H9 (cell line): ENCODE measurements at regions not wholly inside any gene's neighbourhood (a gene's known extent, or its start where the extent isn't known, plus 50 kb on each side); places are given as distances from the start of the nearest gene placed in this dataset.
"Not testable (repeated sequence)": the region's sequence is repeated elsewhere in the genome, so short reads cannot be mapped to it uniquely, and the experiment has no call there.

Source experiments
- DNase-seq: peaks from one replicate; pipeline ENCODE4 v3.0.0-alpha.2; 2017
- H2AFZ ChIP-seq: one replicate; pipeline ENCODE4 v1.6.1; 2013; ENCODE audit warnings: mild to moderate bottlenecking, low read length, control low read depth, moderate library complexity
- H2AK5ac ChIP-seq: 2 replicates; pipeline ENCODE4 v1.6.1; 2013; ENCODE audit warnings: low read length, control low read depth, mixed read lengths; ENCODE audit not compliant: insufficient read length
- H2BK120ac ChIP-seq: one replicate; pipeline ENCODE4 v1.6.1; 2013; ENCODE audit warnings: low read depth, mild to moderate bottlenecking, low read length, control low read depth, inconsistent platforms; ENCODE audit not compliant: poor library complexity, severe bottlenecking
- H2BK12ac ChIP-seq: 2 replicates; pipeline ENCODE4 v1.6.1; 2013; ENCODE audit warnings: low read length, control low read depth, mixed read lengths, low read depth; ENCODE audit not compliant: insufficient read length
- H2BK15ac ChIP-seq: 2 replicates; pipeline ENCODE4 v1.6.1; 2013; ENCODE audit warnings: low read depth, low read length, control low read depth
- H2BK20ac ChIP-seq: one replicate; pipeline ENCODE4 v1.6.1; 2013; ENCODE audit warnings: low read depth, mild to moderate bottlenecking, low read length, control low read depth, inconsistent platforms; ENCODE audit not compliant: poor library complexity, severe bottlenecking
- H2BK5ac ChIP-seq: 2 replicates; pipeline ENCODE4 v1.6.1; 2013; ENCODE audit warnings: low read length, control low read depth, mixed read lengths; ENCODE audit not compliant: insufficient read length
- H3K14ac ChIP-seq: 2 replicates; pipeline ENCODE4 v1.6.1; 2013; ENCODE audit warnings: low read length, control low read depth; ENCODE audit not compliant: insufficient read depth
- H3K18ac ChIP-seq: 2 replicates; pipeline ENCODE4 v1.6.1; 2013; ENCODE audit warnings: low read depth, mild to moderate bottlenecking, mixed read lengths, low read length, control low read depth; ENCODE audit not compliant: insufficient read length
- H3K23ac ChIP-seq: 2 replicates; pipeline ENCODE4 v1.6.1; 2013; ENCODE audit warnings: low read length, control low read depth, mixed read lengths, low read depth; ENCODE audit not compliant: insufficient read length
- H3K23me2 ChIP-seq: 2 replicates; pipeline ENCODE4 v1.6.1; 2013; ENCODE audit warnings: low read depth, mild to moderate bottlenecking, mixed read lengths, low read length, control low read depth; ENCODE audit not compliant: insufficient read length, poor library complexity, severe bottlenecking
- H3K27ac ChIP-seq: 2 replicates; pipeline ENCODE4 v1.5.1; 2013; ENCODE audit warnings: low read length, control low read depth, mixed read lengths, low read depth; ENCODE audit not compliant: insufficient read length
- H3K27me3 ChIP-seq: 2 replicates; pipeline ENCODE4 v1.6.1; 2013; ENCODE audit warnings: low read length, control low read depth, inconsistent platforms; ENCODE audit not compliant: insufficient read depth
- H3K4ac ChIP-seq: 2 replicates; pipeline ENCODE4 v1.6.1; 2013; ENCODE audit warnings: low read depth, mild to moderate bottlenecking, control low read depth, inconsistent platforms, low read length, moderate library complexity
- H3K4me1 ChIP-seq: 2 replicates; pipeline ENCODE4 v1.6.1; 2013; ENCODE audit warnings: low read length, control low read depth, inconsistent platforms; ENCODE audit not compliant: insufficient read depth
- H3K4me2 ChIP-seq: 2 replicates; pipeline ENCODE4 v1.6.1; 2013; ENCODE audit warnings: low read length, control low read depth, mixed read lengths; ENCODE audit not compliant: insufficient read length, insufficient read depth
- H3K56ac ChIP-seq: 2 replicates; pipeline ENCODE4 v1.6.1; 2013; ENCODE audit warnings: low read depth, mild to moderate bottlenecking, mixed read lengths, low read length, control low read depth; ENCODE audit not compliant: insufficient read length
- H3K79me1 ChIP-seq: 2 replicates; pipeline ENCODE4 v1.6.1; 2013; ENCODE audit warnings: low read depth, mild to moderate bottlenecking, moderate library complexity, low read length, control low read depth, inconsistent platforms; ENCODE audit not compliant: insufficient read depth, poor library complexity, severe bottlenecking
- H3K79me2 ChIP-seq: 2 replicates; pipeline ENCODE4 v1.6.1; 2013; ENCODE audit warnings: low read length, control low read depth, inconsistent platforms; ENCODE audit not compliant: insufficient read depth
- H3K9ac ChIP-seq: 2 replicates; pipeline ENCODE4 v1.6.1; 2013; ENCODE audit warnings: low read length, control low read depth, mixed read lengths; ENCODE audit not compliant: insufficient read length; ENCODE audit errors: extremely low read depth
- H3K9me3 ChIP-seq: one replicate; pipeline ENCODE4 v1.6.1; 2013; ENCODE audit warnings: low read depth, low read length, inconsistent platforms; ENCODE audit not compliant: control insufficient read depth
- H3T11ph ChIP-seq: one replicate; pipeline ENCODE4 v1.6.1; 2013; ENCODE audit warnings: mild to moderate bottlenecking, low read length, control low read depth, inconsistent platforms
- H4K20me1 ChIP-seq: one replicate; pipeline ENCODE4 v1.6.1; 2013; ENCODE audit not compliant: control insufficient read depth, insufficient read length, insufficient read depth
- H4K5ac ChIP-seq: 2 replicates; pipeline ENCODE4 v1.6.1; 2013; ENCODE audit warnings: low read depth, mild to moderate bottlenecking, mixed read lengths, low read length, control low read depth; ENCODE audit not compliant: insufficient read length
- H4K8ac ChIP-seq: replicated peaks from 2 replicates; pipeline ENCODE4 v1.6.1; 2013; ENCODE audit warnings: low read length, control low read depth, mixed read lengths, low read depth; ENCODE audit not compliant: insufficient read length
- H4K91ac ChIP-seq: 2 replicates; pipeline ENCODE4 v1.6.1; 2013; ENCODE audit warnings: low read depth, mild to moderate bottlenecking, moderate library complexity, mixed read lengths, low read length, control low read depth; ENCODE audit not compliant: insufficient read length
- H3K27ac Mint-ChIP-seq, 3 experiments: 2 replicates in 2 of 3; 3 replicates in 1 of 3; pipeline ENCODE4 v1.8.0; 2020 to 2021; ENCODE audit warnings: mixed read lengths in 3 of 3, mild to moderate bottlenecking in 1 of 3, moderate library complexity in 1 of 3
- H3K27me3 Mint-ChIP-seq: 2 replicates; pipeline ENCODE4 v1.8.0; 2021; ENCODE audit warnings: low read depth, mild to moderate bottlenecking, moderate library complexity, mixed read lengths
- H3K36me3 Mint-ChIP-seq, 3 experiments: 2 replicates in 2 of 3; 3 replicates in 1 of 3; pipeline ENCODE4 v1.8.0; 2020 to 2021; ENCODE audit warnings: low read depth in 3 of 3, mixed read lengths in 3 of 3; ENCODE audit not compliant: insufficient read depth in 1 of 3
- H3K4me1 Mint-ChIP-seq, 2 experiments: 2 replicates each; pipeline ENCODE4 v1.8.0; 2020; ENCODE audit warnings: mixed read lengths in 2 of 2
- H3K4me3 Mint-ChIP-seq, 2 experiments: 2 replicates in 1 of 2; 3 replicates in 1 of 2; pipeline ENCODE4 v1.8.0; 2020 to 2021; ENCODE audit warnings: mild to moderate bottlenecking in 2 of 2, mixed read lengths in 2 of 2, moderate library complexity in 1 of 2
- H3K9me3 Mint-ChIP-seq, 2 experiments: 2 replicates in 1 of 2; 3 replicates in 1 of 2; pipeline ENCODE4 v1.8.0; 2020; ENCODE audit warnings: mild to moderate bottlenecking in 2 of 2, mixed read lengths in 2 of 2, moderate library complexity in 1 of 2
- CTCF ChIP-seq: fragments of 200-600 bp; sonication (generic); conservative IDR thresholded peaks from 3 replicates; pipeline ENCODE4 v1.8.0; 2021; ENCODE audit warnings: antibody characterized with exemption, mild to moderate bottlenecking
- WGBS: extraction: QIAGEN DNeasy Blood & Tissue Kit; methylation state at CpG from one replicate; pipeline ENCODE4 v1.1.7; 2013; ENCODE audit warnings: missing lambda C conversion rate, low lambda C conversion rate, mixed read lengths; ENCODE audit not compliant: insufficient read length; ENCODE audit errors: extremely low coverage; 5-methylcytosine and 5-hydroxymethylcytosine counted together

GRCh38 chr11:86167499-86168164, 76.9 kb upstream of the EED start:
- Histone ChIP-seq H3K23ac (no peak overlapping the region), H4K5ac (no peak overlapping the region), H2BK15ac (no peak overlapping the region), H4K20me1 (no peaks in the 10 kb centered on the region), H2BK12ac (no peak overlapping the region), H2AK5ac (no peak overlapping the region), H3K9me3 (no peaks in the 10 kb centered on the region), H2BK120ac (no peak overlapping the region), H3K9ac (no peak overlapping the region), H3T11ph (no peak overlapping the region), H3K23me2 (no peaks in the 10 kb centered on the region), H3K27me3 (no peaks in the 10 kb centered on the region), H2BK5ac (no peak overlapping the region), H3K27ac (no peak overlapping the region), H3K4me1 (no peaks in the 10 kb centered on the region), H3K79me2 (no peaks in the 10 kb centered on the region), H4K8ac (no peak overlapping the region), H2AFZ (no peak overlapping the region), H2BK20ac (no peak overlapping the region), H3K56ac (no peak overlapping the region), H3K4ac (no peak overlapping the region), H4K91ac (no peak overlapping the region), H3K18ac (no peak overlapping the region), H3K14ac (no peak overlapping the region), H3K79me1 (no peaks in the 10 kb centered on the region), H3K4me2 (no peak overlapping the region)
- Mint-ChIP-seq H3K9me3 (no peaks in the 10 kb centered on the region; a peak in 1 of 5 replicates), H3K4me3 (no peak overlapping the region), H3K27me3 (0 out of 2 replicates have a peak, but pooled peaks cover 1% of the 10 kb centered on the region), H3K27ac (no peak overlapping the region), H3K36me3 (no peaks in the 10 kb centered on the region), H3K4me1 (peaks cover 0 to 2% of the 10 kb centered on the region in 2 experiments; a peak in 2 of 4 replicates)
- no CpG with 5 or more reads among the region's 4 CpGs for WGBS
- TF ChIP-seq CTCF = no peak
- no peak for DNase-seq

GRCh38 chr11:86166287-86166686, 78.3 kb upstream of the EED start:
- not testable (repeated sequence) for H3K4me1 ChIP-seq, H2AK5ac ChIP-seq, H3K56ac ChIP-seq, H2BK15ac ChIP-seq, H3K14ac ChIP-seq, H4K20me1 ChIP-seq, H3K36me3 Mint-ChIP-seq, H2BK20ac ChIP-seq, H3K9ac ChIP-seq, H3K4me1 Mint-ChIP-seq, H3K18ac ChIP-seq, H3K4me3 Mint-ChIP-seq, H3K27me3 ChIP-seq, DNase-seq, H3K79me1 ChIP-seq, H3K27ac ChIP-seq, H3K4me2 ChIP-seq, H3K27me3 Mint-ChIP-seq, H3K79me2 ChIP-seq, H3K9me3 ChIP-seq, H2BK12ac ChIP-seq, H2AFZ ChIP-seq, H3K9me3 Mint-ChIP-seq, H3K27ac Mint-ChIP-seq, H4K91ac ChIP-seq, H2BK120ac ChIP-seq, H3K4ac ChIP-seq, H3K23ac ChIP-seq, H2BK5ac ChIP-seq, H4K8ac ChIP-seq, H3T11ph ChIP-seq, H3K23me2 ChIP-seq, H4K5ac ChIP-seq
- no CpG with 5 or more reads among the region's 1 CpG for WGBS
